ENCODE measurements at regions not wholly inside any gene's neighbourhood (a gene's known extent, or its start where the extent isn't known, plus 50 kb on each side); places are given as distances from the start of the nearest gene placed in this dataset.

- TF ChIP-seq PRDM4 (tag by site-specific recombination; IDR thresholded peaks at IDR 0.05), result no peak
Measured at GRCh38 chr7:91427051-91427450, 162.8 kb downstream of the FZD1 start (continued).

- POLR2A ChIA-PET, result no interaction called here
Measured at GRCh38 chr7:91431601-91432000, 167.4 kb downstream of the FZD1 start.

More at GRCh38 chr7:91431601-91432000, 167.4 kb downstream of the FZD1 start:
- no peaks in the 10 kb centered on the region for H3K36me3 ChIP-seq (ENCODE audit: control insufficient read depth in 2 of 2, insufficient read depth in 1 of 2, low read length in 2 of 2)
- no peak for TF ChIP-seq ZNF174 (tag by site-specific recombination; IDR thresholded peaks at IDR 0.05)
- TF ChIP-seq ZFP41 (tag by site-specific recombination; IDR thresholded peaks at IDR 0.05; ENCODE audit: borderline replicate concordance), result no peak
- TF ChIP-seq KLF9 (tag by site-specific recombination; IDR thresholded peaks at IDR 0.05; ENCODE audit: low read depth), result no peak
- TF ChIP-seq ZBTB10 (tag by site-specific recombination; IDR thresholded peaks at IDR 0.05), result no peak
- TF ChIP-seq ZNF280D (tag by site-specific recombination; IDR thresholded peaks at IDR 0.05), result no peak
- TF ChIP-seq FEZF1 (tag by site-specific recombination; IDR thresholded peaks at IDR 0.05), result no peak
- no peak for TF ChIP-seq ZNF26 (tag by site-specific recombination; IDR thresholded peaks at IDR 0.05)
- no peak for TF ChIP-seq ZNF133 (tag by site-specific recombination; IDR thresholded peaks at IDR 0.05)
- no peak for TF ChIP-seq ZNF561 (tag by site-specific recombination; IDR thresholded peaks at IDR 0.05; ENCODE audit: borderline replicate concordance)
- no peak for TF ChIP-seq WT1 (tag by site-specific recombination; IDR thresholded peaks at IDR 0.05)
- TF ChIP-seq KLF7 (tag by site-specific recombination; IDR thresholded peaks at IDR 0.05; ENCODE audit: borderline replicate concordance), result no peak
- H3K27ac ChIP-seq (ENCODE audit: extremely low read depth, low read depth, low read length), result no peak overlapping the region
- H3K4me1 ChIP-seq (ENCODE audit: control insufficient read depth, insufficient read depth, low read length), result no peaks in the 10 kb centered on the region
- CTCF ChIA-PET, result interaction anchor here (0.8 kb wide), 1 partner anchor 29 kb away, joined by 5 read pairs; no protein-coding TSS in a partner anchor
- no peak overlapping the region for H3K4me3 ChIP-seq (ENCODE audit: low read depth, low read length)
- H3K9me3 ChIP-seq (ENCODE audit: control insufficient read depth, insufficient read depth, low read depth, low read length), result no peaks in the 10 kb centered on the region
